ENCODE measurements at regions not wholly inside any gene's neighbourhood (a gene's known extent, or its start where the extent isn't known, plus 50 kb on each side); places are given as distances from the start of the nearest gene placed in this dataset.

- Histone ChIP-seq H3K4me2 (ENCODE audit: low read depth, low read length, poor library complexity, severe bottlenecking) (peak overlapping the region; percentile 99), H4K20me1 (ENCODE audit: insufficient read depth, low read depth, low read length) (no peaks in the 10 kb centered on the region), H3K27me3 (ENCODE audit: low read length) (no peaks in the 10 kb centered on the region), H3K4me1 (ENCODE audit: low read length) (peaks cover 53% of the 10 kb centered on the region), H3K79me2 (ENCODE audit: low read length) (no peaks in the 10 kb centered on the region), H3K36me3 (ENCODE audit: insufficient read depth, low read length) (no peaks in the 10 kb centered on the region), H3K27ac (ENCODE audit: low read length) (peak overlapping the region; percentile 99), H3K9me2 (replicated peaks; ENCODE audit: insufficient read depth, low read length) (no peaks in the 10 kb centered on the region), H2AFZ (ENCODE audit: low read length) (peak overlapping the region; percentile 84), H3K4me3 (ENCODE audit: low read length) (peak overlapping the region; percentile 59), H3K9me3 (ENCODE audit: low read length) (no peaks in the 10 kb centered on the region), H3K9ac (ENCODE audit: low read length) (peak overlapping the region; percentile 75)
- peak; percentile 93 for DNase-seq
Observed at GRCh38 chr3:43894176-43895049, 203.7 kb downstream of the ABHD5 start.

- no peak overlapping the region for H3K27ac ChIP-seq (ENCODE audit: low read length)
- H2AFZ ChIP-seq (ENCODE audit: low read length) = no peak overlapping the region
- H3K27me3 ChIP-seq (ENCODE audit: low read length) = no peaks in the 10 kb centered on the region
- H4K20me1 ChIP-seq (ENCODE audit: insufficient read depth, low read depth, low read length) = no peaks in the 10 kb centered on the region
- H3K36me3 ChIP-seq (ENCODE audit: insufficient read depth, low read length) = no peaks in the 10 kb centered on the region
- H3K4me1 ChIP-seq (ENCODE audit: low read length) = peaks cover 49% of the 10 kb centered on the region
- no peak overlapping the region for H3K4me3 ChIP-seq (ENCODE audit: low read length)
- H3K79me2 ChIP-seq (ENCODE audit: low read length) = no peaks in the 10 kb centered on the region
- H3K9me3 ChIP-seq (ENCODE audit: low read length) = no peaks in the 10 kb centered on the region; the same call in 1 of the 2 replicates
- H3K9ac ChIP-seq (ENCODE audit: low read length) = no peak overlapping the region
- no peak for DNase-seq
- H3K9me2 ChIP-seq (replicated peaks; ENCODE audit: insufficient read depth, low read length) = no peaks in the 10 kb centered on the region
- no peak overlapping the region for H3K4me2 ChIP-seq (ENCODE audit: low read depth, low read length, poor library complexity, severe bottlenecking)
Observed at GRCh38 chr3:43895573-43895972, 204.8 kb downstream of the ABHD5 start.

GRCh38 chr3:43902415-43902814 is 211.7 kb downstream of the ABHD5 start:
- Histone ChIP-seq H3K4me3 (ENCODE audit: low read length) (no peak overlapping the region), H3K4me2 (ENCODE audit: low read depth, low read length, poor library complexity, severe bottlenecking) (peak overlapping the region; percentile 27), H3K9me2 (replicated peaks; ENCODE audit: insufficient read depth, low read length) (no peaks in the 10 kb centered on the region), H2AFZ (ENCODE audit: low read length) (no peak overlapping the region), H3K4me1 (ENCODE audit: low read length) (peaks cover 48% of the 10 kb centered on the region), H3K27me3 (ENCODE audit: low read length) (no peaks in the 10 kb centered on the region), H3K36me3 (ENCODE audit: insufficient read depth, low read length) (no peaks in the 10 kb centered on the region), H3K79me2 (ENCODE audit: low read length) (no peaks in the 10 kb centered on the region), H3K27ac (ENCODE audit: low read length) (no peak overlapping the region), H3K9me3 (ENCODE audit: low read length) (no peaks in the 10 kb centered on the region; the same call in 1 of the 2 replicates), H3K9ac (ENCODE audit: low read length) (no peak overlapping the region), H4K20me1 (ENCODE audit: insufficient read depth, low read depth, low read length) (no peaks in the 10 kb centered on the region)
- no peak for DNase-seq

- H3K27me3 ChIP-seq (ENCODE audit: low read length) = no peaks in the 10 kb centered on the region
- H3K27ac ChIP-seq (ENCODE audit: low read length) = peak overlapping the region; percentile 85
- peak overlapping the region; percentile 64 for H3K9ac ChIP-seq (ENCODE audit: low read length)
- no peaks in the 10 kb centered on the region for H3K9me2 ChIP-seq (replicated peaks; ENCODE audit: insufficient read depth, low read length)
- H3K4me3 ChIP-seq (ENCODE audit: low read length) = peak overlapping the region; percentile 25
- H3K9me3 ChIP-seq (ENCODE audit: low read length) = no peaks in the 10 kb centered on the region; the same call in 1 of the 2 replicates
- no peak for DNase-seq
- H3K4me1 ChIP-seq (ENCODE audit: low read length) = peaks cover 65% of the 10 kb centered on the region
- H3K4me2 ChIP-seq (ENCODE audit: low read depth, low read length, poor library complexity, severe bottlenecking) = peak overlapping the region; percentile 63
- no peaks in the 10 kb centered on the region for H3K79me2 ChIP-seq (ENCODE audit: low read length)
- peak overlapping the region; percentile 15; the same call in 1 of the 2 replicates for H2AFZ ChIP-seq (ENCODE audit: low read length)
- no peaks in the 10 kb centered on the region for H3K36me3 ChIP-seq (ENCODE audit: insufficient read depth, low read length)
- no peaks in the 10 kb centered on the region for H4K20me1 ChIP-seq (ENCODE audit: insufficient read depth, low read depth, low read length)
Observed at GRCh38 chr3:43905157-43905556, 214.4 kb downstream of the ABHD5 start.

DNA sequence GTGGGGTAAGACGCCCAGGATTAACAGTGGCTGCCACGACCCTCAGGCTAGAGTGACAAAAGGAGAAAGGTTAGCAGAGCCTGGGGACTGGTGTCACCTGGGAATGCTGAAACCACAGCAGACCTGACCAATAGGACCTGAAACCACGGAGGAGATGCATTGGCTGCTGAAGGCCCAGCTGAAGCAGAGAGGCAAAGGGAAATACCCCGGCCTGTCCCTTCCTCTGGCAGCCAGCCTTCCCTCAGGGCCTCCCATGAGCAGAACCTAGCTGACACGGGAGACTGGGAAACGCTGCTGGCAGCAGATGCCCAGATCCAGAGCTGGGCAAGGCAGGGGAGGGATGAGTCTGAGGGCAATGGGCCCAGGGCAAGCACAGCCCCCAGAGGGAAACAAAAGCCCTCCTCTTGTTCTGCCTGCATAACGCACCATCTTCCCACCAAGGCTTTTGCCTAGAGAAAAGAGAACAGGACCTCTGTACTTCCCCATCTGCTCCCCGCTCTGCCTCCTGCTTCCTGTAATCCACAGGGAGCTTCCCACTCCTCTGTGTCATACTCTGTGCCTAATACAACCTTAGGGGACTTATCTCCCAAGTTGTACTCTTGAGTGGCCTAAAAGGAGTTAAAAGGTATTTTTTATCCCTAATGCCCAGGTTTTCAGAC is 216.2 kb downstream of the ABHD5 start:
- peaks cover 77% of the 10 kb centered on the region for H3K4me1 ChIP-seq (ENCODE audit: low read length)
- H3K27me3 ChIP-seq (ENCODE audit: low read length) = no peaks in the 10 kb centered on the region
- no peaks in the 10 kb centered on the region for H4K20me1 ChIP-seq (ENCODE audit: insufficient read depth, low read depth, low read length)
- no peaks in the 10 kb centered on the region for H3K9me2 ChIP-seq (replicated peaks; ENCODE audit: insufficient read depth, low read length)
- no peaks in the 10 kb centered on the region for H3K9me3 ChIP-seq (ENCODE audit: low read length)
- peak overlapping the region; percentile 85 for H3K27ac ChIP-seq (ENCODE audit: low read length)
- peak overlapping the region; percentile 25 for H3K4me3 ChIP-seq (ENCODE audit: low read length)
- H3K36me3 ChIP-seq (ENCODE audit: insufficient read depth, low read length) = no peaks in the 10 kb centered on the region
- DNase-seq = peak; percentile 58
- H3K9ac ChIP-seq (ENCODE audit: low read length) = peak overlapping the region; percentile 64
- H2AFZ ChIP-seq (ENCODE audit: low read length) = peak overlapping the region; percentile 24; the same call in 1 of the 2 replicates
- peak overlapping the region; percentile 63 for H3K4me2 ChIP-seq (ENCODE audit: low read depth, low read length, poor library complexity, severe bottlenecking)
- H3K79me2 ChIP-seq (ENCODE audit: low read length) = no peaks in the 10 kb centered on the region

GRCh38 chr3:43907508-43907858 is 216.7 kb downstream of the ABHD5 start:
- H3K27ac ChIP-seq (ENCODE audit: low read length) = peak overlapping the region; percentile 85
- H2AFZ ChIP-seq (ENCODE audit: low read length) = no peak overlapping the region
- no peaks in the 10 kb centered on the region for H3K79me2 ChIP-seq (ENCODE audit: low read length)
- H3K4me2 ChIP-seq (ENCODE audit: low read depth, low read length, poor library complexity, severe bottlenecking) = peak overlapping the region; percentile 63
- H3K9me2 ChIP-seq (replicated peaks; ENCODE audit: insufficient read depth, low read length) = no peaks in the 10 kb centered on the region
- peak overlapping the region; percentile 64 for H3K9ac ChIP-seq (ENCODE audit: low read length)
- H3K4me1 ChIP-seq (ENCODE audit: low read length) = peaks cover 77% of the 10 kb centered on the region
- no peaks in the 10 kb centered on the region for H3K36me3 ChIP-seq (ENCODE audit: insufficient read depth, low read length)
- peak; percentile 90 for DNase-seq
- no peaks in the 10 kb centered on the region for H3K27me3 ChIP-seq (ENCODE audit: low read length)
- H4K20me1 ChIP-seq (ENCODE audit: insufficient read depth, low read depth, low read length) = no peaks in the 10 kb centered on the region
- peak overlapping the region; percentile 25 for H3K4me3 ChIP-seq (ENCODE audit: low read length)
- H3K9me3 ChIP-seq (ENCODE audit: low read length) = no peaks in the 10 kb centered on the region

- Histone ChIP-seq H3K36me3 (ENCODE audit: insufficient read depth, low read length) (no peaks in the 10 kb centered on the region), H4K20me1 (ENCODE audit: insufficient read depth, low read depth, low read length) (no peaks in the 10 kb centered on the region), H3K79me2 (ENCODE audit: low read length) (no peaks in the 10 kb centered on the region), H3K27me3 (ENCODE audit: low read length) (no peaks in the 10 kb centered on the region), H3K9me3 (ENCODE audit: low read length) (no peaks in the 10 kb centered on the region), H2AFZ (ENCODE audit: low read length) (no peak overlapping the region), H3K9ac (ENCODE audit: low read length) (no peak overlapping the region), H3K4me3 (ENCODE audit: low read length) (no peak overlapping the region), H3K9me2 (replicated peaks; ENCODE audit: insufficient read depth, low read length) (no peaks in the 10 kb centered on the region), H3K27ac (ENCODE audit: low read length) (no peak overlapping the region), H3K4me2 (ENCODE audit: low read depth, low read length, poor library complexity, severe bottlenecking) (no peak overlapping the region), H3K4me1 (ENCODE audit: low read length) (peaks cover 79% of the 10 kb centered on the region)
- no peak for DNase-seq
Observed at GRCh38 chr3:43908456-43908855, 217.7 kb downstream of the ABHD5 start.

DNA sequence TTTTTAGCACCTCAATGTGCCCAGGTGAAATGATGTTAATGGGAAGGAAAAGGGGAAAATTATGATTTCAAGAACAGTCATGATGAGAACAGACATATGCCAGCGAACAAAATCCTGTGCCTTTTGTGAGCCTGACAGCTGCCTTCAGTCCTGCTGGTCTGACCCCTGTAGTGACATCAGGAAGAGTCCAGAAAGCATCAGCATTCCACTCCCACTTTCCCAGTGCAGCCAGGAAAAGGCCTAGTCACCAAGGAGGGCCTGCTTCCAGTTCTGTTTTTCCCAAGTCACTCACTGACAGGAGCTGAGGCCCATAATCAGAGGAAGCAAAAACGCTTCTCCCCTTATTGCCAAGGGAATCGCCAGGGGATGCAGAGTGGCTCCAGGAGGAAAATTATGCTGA is 218.4 kb downstream of the ABHD5 start:
- H3K36me3 ChIP-seq (ENCODE audit: insufficient read depth, low read length) = no peaks in the 10 kb centered on the region
- H3K79me2 ChIP-seq (ENCODE audit: low read length) = no peaks in the 10 kb centered on the region
- H3K4me3 ChIP-seq (ENCODE audit: low read length) = no peak overlapping the region

More for the DNA sequence above, 218.4 kb downstream of the ABHD5 start:
- H3K9me3 ChIP-seq (ENCODE audit: low read length) = no peaks in the 10 kb centered on the region
- no peak overlapping the region for H3K27ac ChIP-seq (ENCODE audit: low read length)
- no peaks in the 10 kb centered on the region for H3K9me2 ChIP-seq (replicated peaks; ENCODE audit: insufficient read depth, low read length)
- H3K9ac ChIP-seq (ENCODE audit: low read length) = no peak overlapping the region
- H3K27me3 ChIP-seq (ENCODE audit: low read length) = no peaks in the 10 kb centered on the region
- no peaks in the 10 kb centered on the region for H4K20me1 ChIP-seq (ENCODE audit: insufficient read depth, low read depth, low read length)
- H3K4me1 ChIP-seq (ENCODE audit: low read length) = peaks cover 86% of the 10 kb centered on the region
- no peak overlapping the region for H2AFZ ChIP-seq (ENCODE audit: low read length)
- no peak for DNase-seq
- no peak overlapping the region for H3K4me2 ChIP-seq (ENCODE audit: low read depth, low read length, poor library complexity, severe bottlenecking)

Data from Karpas-422 (cell line).